SK-N-SH (cell line): ENCODE measurements at regions not wholly inside any gene's neighbourhood (a gene's known extent, or its start where the extent isn't known, plus 50 kb on each side); places are given as distances from the start of the nearest gene placed in this dataset.

Experiments
- CTCF ChIA-PET: fragments of 300-600, 350-600 bp; formaldehyde crosslinking; extraction: SDS; loops from one replicate; lab custom pipeline; 2021; lab: Yijun Ruan, JAX
- POLR2A ChIA-PET: fragments of 350-600 bp; sonication (Branson Sonifier 250); formaldehyde crosslinking; extraction: SDS; loops from one replicate; lab custom pipeline; 2020; ENCODE audit warnings: antibody characterized with exemption, inconsistent platforms; lab: Yijun Ruan, JAX
- DNase-seq: peaks from one replicate; pipeline ENCODE4 v3.0.0; 2012
- H2AFZ ChIP-seq: fragments of 200-600 bp; sonication (generic); 2 replicates; pipeline ENCODE4 v1.8.1; 2016; ENCODE audit warnings: antibody characterized with exemption, mild to moderate bottlenecking, low read depth
- H3F3A ChIP-seq: fragments of 200-600 bp; sonication (generic); replicated peaks from 2 replicates; pipeline ENCODE3; 2016; ENCODE audit warnings: antibody characterized with exemption, mild to moderate bottlenecking; ENCODE audit not compliant: insufficient read depth
- H3K27ac ChIP-seq, 2 experiments: fragments of 200-500 bp in 1 of 2; fragments of 200-600 bp in 1 of 2; sonication (Bioruptor generic) in 1 of 2; sonication (generic), shearing (Covaris generic) in 1 of 2; 2 replicates each; pipeline versions ENCODE4 v1.5.1 to v1.6.1; 2014 to 2016; ENCODE audit warnings: low read depth in 2 of 2, inconsistent platforms in 1 of 2, low read length in 1 of 2, mild to moderate bottlenecking in 1 of 2, mixed read lengths in 1 of 2
- H3K27me3 ChIP-seq: fragments of 200-600 bp; sonication (generic), shearing (Covaris generic); 2 replicates; pipeline ENCODE4 v1.6.1; 2016; ENCODE audit warnings: mixed run types; ENCODE audit not compliant: insufficient read depth
- H3K36me3 ChIP-seq, 2 experiments: fragments of 200-500 bp in 1 of 2; fragments of 200-600 bp in 1 of 2; sonication (Bioruptor generic) in 1 of 2; sonication (generic) in 1 of 2; replicated peaks in 1 of 2; 2 replicates each; pipeline versions ENCODE3 to v1.5.1; 2014 to 2016; ENCODE audit warnings: low read length in 1 of 2, mild to moderate bottlenecking in 1 of 2; ENCODE audit not compliant: insufficient read depth in 2 of 2, control insufficient read depth in 1 of 2
- H3K4me1 ChIP-seq, 2 experiments: fragments of 200-500 bp in 1 of 2; fragments of 200-600 bp in 1 of 2; sonication (Bioruptor generic) in 1 of 2; sonication (generic), shearing (Covaris generic) in 1 of 2; 2 replicates each; pipeline versions ENCODE4 v1.5.1 to v1.6.1; 2014 to 2016; ENCODE audit warnings: low read depth in 1 of 2, low read length in 1 of 2, mixed run types in 1 of 2; ENCODE audit not compliant: insufficient read depth in 2 of 2, control insufficient read depth in 1 of 2
- H3K4me2 ChIP-seq: fragments of 200-600 bp; sonication (generic), shearing (Covaris generic); 2 replicates; pipeline ENCODE4 v1.6.1; 2017; ENCODE audit warnings: mixed run types
- H3K4me3 ChIP-seq, 2 experiments: fragments of 200-500 bp in 1 of 2; fragments of 200-600 bp in 1 of 2; sonication (Bioruptor generic) in 1 of 2; sonication (generic), shearing (Covaris generic) in 1 of 2; 2 replicates each; pipeline versions ENCODE4 v1.5.1 to v1.8.1; 2014 to 2016; ENCODE audit warnings: low read depth in 2 of 2, inconsistent platforms in 1 of 2, low read length in 1 of 2, mild to moderate bottlenecking in 1 of 2, mixed read lengths in 1 of 2, moderate library complexity in 1 of 2
- H3K79me2 ChIP-seq: fragments of 200-600 bp; sonication (generic); 2 replicates; pipeline ENCODE4 v1.8.1; 2017; ENCODE audit warnings: mild to moderate bottlenecking; ENCODE audit not compliant: insufficient read depth
- H3K9ac ChIP-seq: fragments of 200-600 bp; sonication (generic); 2 replicates; pipeline ENCODE4 v1.6.1; 2017; ENCODE audit warnings: mixed run types
- H3K9me2 ChIP-seq: fragments of 200-600 bp; sonication (generic); 2 replicates; pipeline ENCODE4 v1.6.1; 2017; ENCODE audit warnings: mixed run types
- H3K9me3 ChIP-seq: fragments of 200-600 bp; sonication (generic); 2 replicates; pipeline ENCODE4 v1.6.1; 2017; ENCODE audit warnings: mixed run types, mild to moderate bottlenecking, moderate library complexity
- H4K20me1 ChIP-seq: fragments of 200-600 bp; sonication (generic); 2 replicates; pipeline ENCODE4 v1.6.1; 2017; ENCODE audit warnings: mild to moderate bottlenecking, mixed run types; ENCODE audit not compliant: insufficient read depth
- CTCF ChIP-seq: fragments of 200-600 bp; sonication (generic); IDR thresholded peaks from 2 replicates; pipeline ENCODE4 v1.6.1; 2017; ENCODE audit warnings: antibody characterized with exemption, mild to moderate bottlenecking, moderate library complexity
- ELF1 ChIP-seq: IDR thresholded peaks from 2 replicates; pipeline ENCODE4 v1.4.0; 2012
- EP300 ChIP-seq, 2 experiments: IDR thresholded peaks; 2 replicates each; pipeline versions ENCODE4 v1.4.0 to v1.6.1; 2012; ENCODE audit warnings: borderline replicate concordance in 1 of 2, low read depth in 1 of 2, low read length in 1 of 2
- FOXM1 ChIP-seq: IDR thresholded peaks from 2 replicates; pipeline ENCODE4 v1.4.0; 2012; ENCODE audit warnings: low read depth, mild to moderate bottlenecking
- GATA2 ChIP-seq: sonication (generic); formaldehyde crosslinking; IDR thresholded peaks from 2 replicates; pipeline ENCODE4 v1.5.0; 2020; ENCODE audit warnings: mild to moderate bottlenecking, missing genetic modification reagents
- IRF3 ChIP-seq: fragments of 150-350 bp; IDR thresholded peaks from 2 replicates; pipeline ENCODE4 v1.6.1; 2016; ENCODE audit warnings: mild to moderate bottlenecking, low read depth, low read length
- POLR2AphosphoS5 ChIP-seq: IDR thresholded peaks from 2 replicates; pipeline ENCODE4 v1.6.1; 2012; ENCODE audit warnings: low read depth, low read length
- RCOR1 ChIP-seq: fragments of 150-350 bp; IDR thresholded peaks from 2 replicates; pipeline ENCODE4 v1.6.1; 2017; ENCODE audit warnings: antibody characterized with exemption, low read length
- REST ChIP-seq: IDR thresholded peaks from 2 replicates; pipeline ENCODE4 v1.6.1; 2012; ENCODE audit warnings: mild to moderate bottlenecking, low read depth, low read length, moderate library complexity
- RFX5 ChIP-seq: IDR thresholded peaks from 2 replicates; pipeline ENCODE4 v1.6.1; 2012; ENCODE audit warnings: mild to moderate bottlenecking, improper control_type of control experiment, low read length
- SIN3A ChIP-seq: IDR thresholded peaks from 2 replicates; pipeline ENCODE4 v1.6.1; 2012; ENCODE audit warnings: low read depth, mild to moderate bottlenecking, low read length, moderate library complexity, borderline replicate concordance
- SMC3 ChIP-seq: IDR thresholded peaks from 2 replicates; pipeline ENCODE4 v1.6.1; 2012; ENCODE audit warnings: low read depth, low read length, improper control_type of control experiment
- TCF12 ChIP-seq: IDR thresholded peaks from 2 replicates; pipeline ENCODE4 v1.4.0; 2012
- ZBTB33 ChIP-seq: IDR thresholded peaks from 2 replicates; pipeline ENCODE4 v1.4.0; 2012; ENCODE audit warnings: low read depth, borderline replicate concordance
- WGBS: methylation state at CpG from one replicate; pipeline ENCODE4 v1.1.6; 2017; ENCODE audit warnings: low lambda C conversion rate; 5-methylcytosine and 5-hydroxymethylcytosine counted together

GRCh38 chr2:239579081-239579480 lies 178.3 kb upstream of the HDAC4 start:
- DNase-seq = no peak
- Histone ChIP-seq H3K79me2 (no peaks in the 10 kb centered on the region), H3K36me3 (no peaks in the 10 kb centered on the region), H3K9me2 (no peaks in the 10 kb centered on the region), H2AFZ (no peak overlapping the region), H3K27me3 (no peaks in the 10 kb centered on the region), H3K4me3 (no peak overlapping the region), H3F3A (no peaks in the 10 kb centered on the region), H4K20me1 (no peaks in the 10 kb centered on the region), H3K9ac (no peak overlapping the region), H3K27ac (no peak overlapping the region), H3K9me3 (no peaks in the 10 kb centered on the region), H3K4me1 (peaks cover 0 to 14% of the 10 kb centered on the region in 2 experiments; a peak in 1 of 4 replicates), H3K4me2 (no peak overlapping the region)
- ChIA-PET POLR2A (no interaction called here), CTCF (no interaction called here)
- TF ChIP-seq TCF12 (no peak), SIN3A (no peak), RFX5 (no peak), SMC3 (no peak), ZBTB33 (no peak), RCOR1 (no peak), CTCF (no peak), IRF3 (no peak), POLR2AphosphoS5 (no peak), ELF1 (no peak), EP300 (IDR thresholded peaks at IDR 0.05; ENCODE audit: borderline replicate concordance in 1 of 2, low read depth in 1 of 2, low read length in 1 of 2) (no peak), FOXM1 (no peak), GATA2 (CRISPR knock-in tag) (no peak), REST (no peak)
- WGBS = 83% methylated on average over 5 of the region's 12 CpGs
